Peyer's patch (tissue), 4 donors: ENCODE measurements at regions not wholly inside any gene's neighbourhood (a gene's known extent, or its start where the extent isn't known, plus 50 kb on each side); places are given as distances from the start of the nearest gene placed in this dataset.

ENCODE experiments used
- CTCF ChIP-seq, 6 experiments: fragments of 450-650 bp in 4 of 6; fragments of 200-600 bp in 2 of 6; sonication (generic) in 1 of 6; IDR thresholded peaks; one replicate each; pipeline ENCODE4 v1.5.1; 2017 to 2019; ENCODE audit warnings: antibody characterized with exemption in 6 of 6, mild to moderate bottlenecking in 3 of 6, moderate library complexity in 1 of 6
- POLR2A ChIP-seq, 2 donors: fragments of 450-650 bp; IDR thresholded peaks; one replicate each; pipeline ENCODE4 v1.5.1; 2017; ENCODE audit warnings: antibody characterized with exemption in 2 of 2, mild to moderate bottlenecking in 2 of 2, moderate library complexity in 2 of 2

- TF ChIP-seq CTCF (IDR thresholded peaks at IDR 0.05) (no peak), POLR2A (IDR thresholded peaks at IDR 0.05) (no peak)
These were observed 429.1 kb downstream of the DAD1 start for GRCh38 chr14:22159957-22160356.
